HG03520 (cell line): ENCODE measurements at regions not wholly inside any gene's neighbourhood (a gene's known extent, or its start where the extent isn't known, plus 50 kb on each side); places are given as distances from the start of the nearest gene placed in this dataset.

Experiments
- ATAC-seq: cut with Tn5 transposase; IDR thresholded peaks from one replicate; pipeline ENCODE4 v1.9.1; 2021; ENCODE audit warnings: mild to moderate bottlenecking, moderate library complexity; ENCODE audit not compliant: unreplicated experiment

GRCh38 chr12:125222876-125223275, 157.6 kb downstream of the AACS start:
- ATAC-seq, result no peak

DNA sequence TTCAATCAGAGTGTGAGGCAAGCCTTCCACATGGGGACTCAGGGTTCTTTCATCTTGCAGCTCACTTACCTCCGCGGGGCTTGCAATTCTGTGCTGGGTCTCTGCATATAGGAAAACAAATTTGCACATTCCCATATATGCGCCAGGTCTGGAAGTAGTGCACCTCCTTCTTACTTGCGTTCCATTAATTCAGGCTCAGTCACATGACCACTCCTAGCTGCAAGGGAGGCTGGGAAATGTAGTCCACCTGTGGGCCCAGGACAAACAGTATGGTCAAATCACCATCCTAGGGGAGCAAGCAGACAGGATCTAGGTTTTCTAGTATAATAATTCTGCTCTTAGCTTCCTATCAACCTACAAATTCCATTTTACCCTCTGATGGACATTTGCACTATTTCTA, 160.4 kb downstream of the AACS start:
- no peak for ATAC-seq

GRCh38 chr12:125228519-125229260, 163.5 kb downstream of the AACS start:
- ATAC-seq, result no peak

GRCh38 chr12:125229878-125230530, 164.8 kb downstream of the AACS start:
- no peak for ATAC-seq

DNA sequence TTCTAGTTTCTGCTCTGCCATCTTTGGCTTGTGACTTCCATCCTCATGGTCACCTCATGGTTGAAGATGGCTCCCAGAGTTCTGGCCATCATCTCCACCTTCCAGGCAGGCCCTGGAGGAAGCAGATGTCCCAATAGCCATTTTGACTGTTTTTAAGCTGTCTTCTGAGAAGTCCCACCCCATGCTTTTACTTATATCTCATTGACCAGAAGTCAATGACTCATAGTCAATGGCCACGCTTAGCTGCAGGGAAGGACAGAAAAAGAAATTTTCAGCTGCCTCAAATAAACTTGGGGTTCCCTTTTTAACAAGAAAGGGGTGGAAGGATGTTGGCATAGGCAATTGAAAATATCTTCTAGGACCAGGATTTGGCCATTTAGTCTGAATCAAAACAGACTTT, 168.1 kb downstream of the AACS start:
- ATAC-seq, result no peak

DNA sequence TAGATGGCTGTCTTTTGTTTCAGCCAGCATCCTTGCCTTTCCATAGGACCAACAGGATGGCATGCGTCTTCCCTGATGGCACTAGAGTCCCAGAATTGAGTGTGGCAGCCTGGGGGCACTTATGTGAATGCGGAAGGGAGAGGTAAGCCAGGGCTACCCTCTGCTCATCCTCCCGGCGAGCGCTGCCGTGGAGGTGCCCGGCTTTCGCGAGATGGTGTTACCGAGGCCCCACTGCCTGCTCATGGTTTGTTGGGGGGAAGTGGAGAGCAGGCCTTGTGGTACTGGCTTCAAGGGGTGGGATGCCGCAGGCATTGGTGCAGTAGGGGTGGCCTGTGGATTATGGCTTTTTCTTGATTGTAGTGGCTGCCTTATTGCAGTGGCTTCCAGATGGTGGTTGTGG, 174.3 kb downstream of the AACS start:
- no peak for ATAC-seq

DNA sequence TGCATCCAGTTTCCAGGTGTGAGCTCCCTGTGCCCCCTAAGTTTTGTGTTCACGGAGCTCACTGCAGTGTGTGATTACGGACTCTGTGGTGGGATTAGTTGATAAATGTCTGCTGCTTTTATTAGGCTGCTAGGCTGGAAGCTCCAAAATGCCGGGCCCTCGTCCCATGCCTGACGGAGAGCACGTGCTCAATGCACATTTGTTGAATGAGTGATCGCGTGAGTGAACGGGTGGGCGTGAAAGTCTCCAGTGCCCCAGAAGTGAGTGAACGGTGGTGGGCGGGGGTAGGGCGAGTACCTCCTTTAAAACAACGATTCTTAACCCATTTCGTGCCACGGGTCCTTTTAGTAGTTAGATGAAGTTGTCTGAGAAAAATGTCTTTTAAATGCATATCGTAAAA, 175.5 kb downstream of the AACS start:
- no peak for ATAC-seq

- no peak for ATAC-seq
Observed at GRCh38 chr12:125243811-125244210, 178.6 kb downstream of the AACS start.

DNA sequence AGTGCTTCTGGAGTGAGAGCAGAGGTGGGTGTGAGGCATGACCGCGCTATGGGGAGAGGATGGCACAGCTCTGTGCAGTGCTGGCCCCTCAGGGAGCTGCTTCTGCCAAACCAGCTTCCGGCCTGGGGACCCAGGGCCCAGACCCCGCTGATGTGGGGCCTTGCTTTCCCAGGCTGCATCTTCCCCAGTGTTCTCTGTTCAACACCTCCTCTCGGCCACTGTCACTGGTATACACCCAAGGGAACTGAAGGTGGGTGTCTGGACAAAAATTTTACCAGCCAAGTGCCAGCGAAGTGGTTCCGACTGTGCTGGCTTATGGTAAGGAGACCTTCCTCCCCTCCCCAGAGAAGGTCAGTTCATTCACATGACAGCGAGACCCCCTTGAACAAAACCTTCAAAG, 179.1 kb downstream of the AACS start:
- no peak for ATAC-seq

- ATAC-seq, result no peak
Observed at GRCh38 chr12:125245581-125246557, 180.6 kb downstream of the AACS start.

GRCh38 chr12:125247477-125247876, 182.2 kb downstream of the AACS start:
- no peak for ATAC-seq

- no peak for ATAC-seq
Observed at GRCh38 chr12:125249066-125249824, 184.0 kb downstream of the AACS start.

- ATAC-seq, result no peak
Observed at GRCh38 chr12:125249932-125250331, 184.7 kb downstream of the AACS start.

DNA sequence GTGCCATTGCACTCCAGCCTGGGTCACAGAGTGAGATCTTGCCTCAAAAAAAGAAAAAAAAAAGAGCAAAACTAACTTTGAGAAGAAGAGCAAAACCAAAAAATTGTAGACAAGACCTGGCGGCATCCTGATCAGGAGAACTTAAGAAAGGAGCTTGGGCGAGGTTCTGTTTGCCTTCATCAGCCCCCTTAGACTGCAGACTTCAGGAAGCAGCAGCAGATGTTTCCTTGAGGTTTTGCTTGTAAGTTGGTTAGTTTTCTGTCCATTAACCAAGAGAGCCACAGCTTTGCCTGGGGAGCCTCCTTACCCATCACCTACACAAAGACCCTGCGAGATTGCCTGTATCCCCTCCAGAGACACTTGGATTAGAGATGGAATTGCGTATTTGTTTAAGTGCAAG, 189.0 kb downstream of the AACS start:
- ATAC-seq, result no peak

- ATAC-seq, result no peak
Observed at GRCh38 chr12:125254856-125255255, 189.6 kb downstream of the AACS start.

DNA sequence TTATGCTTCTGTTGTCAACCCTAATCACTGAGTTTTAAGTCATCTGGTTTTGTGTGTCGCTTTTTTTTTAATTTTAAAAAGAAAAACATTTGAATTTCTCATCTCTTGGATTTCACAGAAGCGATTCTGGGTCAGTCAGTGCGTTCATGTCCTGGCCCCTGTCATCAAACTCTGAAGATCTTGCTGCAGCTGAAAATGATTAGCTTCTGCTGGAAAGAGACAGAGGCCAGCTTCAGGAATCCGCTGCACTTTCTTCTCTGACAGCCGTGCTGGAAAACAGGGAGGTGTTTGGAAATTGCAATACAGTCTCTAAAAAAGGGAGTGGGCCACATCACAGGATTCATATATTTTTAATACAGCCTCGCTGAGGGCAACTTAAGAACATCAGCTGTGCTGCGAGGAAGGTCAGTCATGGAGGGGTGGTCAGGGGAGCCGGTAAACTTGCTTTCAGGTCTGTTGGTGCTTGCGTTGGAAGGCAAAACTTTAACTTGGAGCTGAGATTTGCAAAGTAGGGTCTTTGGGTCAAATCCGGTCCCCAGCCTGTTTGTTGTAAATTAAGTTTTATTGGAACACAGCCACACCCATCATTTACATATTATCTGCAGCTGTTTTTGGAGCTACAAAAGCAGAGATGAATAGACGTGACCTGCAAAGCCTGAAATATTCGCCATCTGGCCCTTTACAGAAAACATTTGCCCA, 190.8 kb downstream of the AACS start:
- ATAC-seq, result no peak

GRCh38 chr12:125256634-125256936, 191.3 kb downstream of the AACS start:
- no peak for ATAC-seq

DNA sequence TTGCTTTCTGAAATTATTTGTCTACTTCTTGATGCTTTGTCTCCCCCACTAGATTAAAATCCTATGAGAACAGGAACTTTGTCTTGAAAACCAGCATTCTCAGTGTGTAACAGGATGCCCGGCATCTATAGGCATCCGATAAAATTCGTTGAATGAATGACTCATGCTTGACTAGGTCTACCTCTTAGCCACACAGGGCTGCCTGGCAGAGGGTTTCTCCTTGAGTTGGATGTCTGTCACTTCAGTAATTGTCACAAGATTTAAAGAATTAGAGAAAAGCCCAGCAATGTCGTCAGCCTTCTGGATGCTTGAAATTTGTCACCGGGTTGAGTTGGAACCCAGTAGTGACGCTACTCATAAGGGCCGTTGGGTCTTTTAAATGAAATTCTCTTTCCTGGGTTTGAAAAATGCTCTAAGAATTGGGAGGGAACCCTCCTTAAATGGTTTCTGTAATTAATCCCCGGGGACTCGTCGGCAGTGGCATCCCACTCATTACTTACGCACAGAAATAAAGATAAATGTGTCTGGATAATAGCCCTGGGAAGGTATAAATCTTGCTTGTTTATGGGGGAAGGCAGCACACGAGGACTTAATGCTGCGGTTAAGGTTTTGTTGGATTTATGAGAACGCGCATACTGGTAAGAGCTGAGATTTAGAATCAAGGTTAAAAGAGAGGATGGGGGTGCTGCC, 194.1 kb downstream of the AACS start:
- no peak for ATAC-seq

DNA sequence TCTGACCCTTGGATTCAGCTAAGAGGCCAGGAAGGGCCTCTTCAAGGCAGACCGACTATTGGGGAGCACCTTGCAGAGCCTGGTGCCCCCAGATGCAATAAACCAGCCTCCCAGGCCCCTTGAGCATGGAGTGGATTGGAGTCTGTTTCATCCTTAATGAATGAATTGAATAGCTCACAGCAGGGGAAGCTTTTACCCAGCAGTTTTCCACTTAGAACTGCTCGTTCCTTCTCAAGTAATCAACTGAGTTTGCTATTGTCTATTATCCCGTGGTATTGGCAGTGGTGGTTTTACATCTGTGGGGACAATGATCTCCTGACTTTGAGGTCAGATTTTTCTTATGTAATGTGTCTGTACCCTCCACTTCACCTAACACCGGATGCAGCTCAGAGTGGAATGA, 197.6 kb downstream of the AACS start:
- no peak for ATAC-seq

- ATAC-seq, result no peak
Observed at GRCh38 chr12:125263385-125263784, 198.2 kb downstream of the AACS start.
